Cardiac muscle cell (in vitro differentiated cells and primary cell): ENCODE measurements at regions not wholly inside any gene's neighbourhood (a gene's known extent, or its start where the extent isn't known, plus 50 kb on each side); places are given as distances from the start of the nearest gene placed in this dataset.

Experiments used
- DNase-seq, 2 donors: peaks; one replicate each; pipeline versions ENCODE4 v3.0.0 to v3.0.0-alpha.2; 2010 to 2017; ENCODE audit warnings: low read depth in 1 of 2, low spot score in 1 of 2
- H3K27ac ChIP-seq: fragments of 200-600 bp; sonication (generic); 2 replicates; pipeline ENCODE4 v1.5.1; 2016
- H3K27me3 ChIP-seq: fragments of 200-600 bp; sonication (generic); 2 replicates; pipeline ENCODE4 v1.6.0; 2016; ENCODE audit warnings: control low read depth
- H3K36me3 ChIP-seq: fragments of 200-600 bp; sonication (generic); 2 replicates; pipeline ENCODE4 v1.5.1; 2016; ENCODE audit warnings: control low read depth
- H3K4me1 ChIP-seq: fragments of 200-600 bp; sonication (generic); 2 replicates; pipeline ENCODE4 v1.8.1; 2017; ENCODE audit warnings: low read depth, mild to moderate bottlenecking, mixed run types
- H3K4me3 ChIP-seq: fragments of 200-600 bp; sonication (generic); 2 replicates; pipeline ENCODE4 v1.5.1; 2016; ENCODE audit warnings: mild to moderate bottlenecking
- H3K9me3 ChIP-seq: fragments of 200-600 bp; sonication (generic); 2 replicates; pipeline ENCODE4 v1.5.1; 2017; ENCODE audit warnings: low read depth, mild to moderate bottlenecking, control low read depth
- TF ChIP-seq, protein P1 (sequence below): IDR thresholded peaks from 2 replicates; pipeline ENCODE4 v1.5.1; 2012; ENCODE audit warnings: low read depth, mild to moderate bottlenecking, low read length

DNA sequence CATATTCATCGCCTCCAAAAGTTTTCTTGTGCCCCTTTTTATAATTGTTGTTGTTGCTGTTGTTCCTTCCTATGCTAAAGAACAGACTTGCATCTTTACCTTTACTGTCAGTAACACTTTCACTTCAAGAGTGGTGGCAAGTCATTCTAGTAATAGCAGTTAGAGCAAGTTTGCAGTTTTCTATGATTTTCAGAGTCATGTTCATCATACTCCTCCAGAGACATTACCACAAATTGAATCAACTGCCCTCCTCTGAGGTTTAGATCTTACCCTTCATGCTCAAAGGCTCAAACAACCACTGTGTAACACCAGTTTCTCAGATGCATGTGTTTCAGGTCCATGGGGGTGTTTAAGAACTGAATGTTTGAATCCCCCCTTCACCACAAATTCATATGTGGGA, 763.4 kb downstream of the LRFN5 start:
- Histone ChIP-seq H3K27me3 (no peaks in the 10 kb centered on the region), H3K36me3 (no peaks in the 10 kb centered on the region), H3K27ac (no peak overlapping the region), H3K4me3 (no peak overlapping the region), H3K4me1 (no peaks in the 10 kb centered on the region), H3K9me3 (no peaks in the 10 kb centered on the region)
- TF ChIP-seq, protein P1, sequence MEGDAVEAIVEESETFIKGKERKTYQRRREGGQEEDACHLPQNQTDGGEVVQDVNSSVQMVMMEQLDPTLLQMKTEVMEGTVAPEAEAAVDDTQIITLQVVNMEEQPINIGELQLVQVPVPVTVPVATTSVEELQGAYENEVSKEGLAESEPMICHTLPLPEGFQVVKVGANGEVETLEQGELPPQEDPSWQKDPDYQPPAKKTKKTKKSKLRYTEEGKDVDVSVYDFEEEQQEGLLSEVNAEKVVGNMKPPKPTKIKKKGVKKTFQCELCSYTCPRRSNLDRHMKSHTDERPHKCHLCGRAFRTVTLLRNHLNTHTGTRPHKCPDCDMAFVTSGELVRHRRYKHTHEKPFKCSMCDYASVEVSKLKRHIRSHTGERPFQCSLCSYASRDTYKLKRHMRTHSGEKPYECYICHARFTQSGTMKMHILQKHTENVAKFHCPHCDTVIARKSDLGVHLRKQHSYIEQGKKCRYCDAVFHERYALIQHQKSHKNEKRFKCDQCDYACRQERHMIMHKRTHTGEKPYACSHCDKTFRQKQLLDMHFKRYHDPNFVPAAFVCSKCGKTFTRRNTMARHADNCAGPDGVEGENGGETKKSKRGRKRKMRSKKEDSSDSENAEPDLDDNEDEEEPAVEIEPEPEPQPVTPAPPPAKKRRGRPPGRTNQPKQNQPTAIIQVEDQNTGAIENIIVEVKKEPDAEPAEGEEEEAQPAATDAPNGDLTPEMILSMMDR, result no peak
- DNase-seq, result no peak

DNA sequence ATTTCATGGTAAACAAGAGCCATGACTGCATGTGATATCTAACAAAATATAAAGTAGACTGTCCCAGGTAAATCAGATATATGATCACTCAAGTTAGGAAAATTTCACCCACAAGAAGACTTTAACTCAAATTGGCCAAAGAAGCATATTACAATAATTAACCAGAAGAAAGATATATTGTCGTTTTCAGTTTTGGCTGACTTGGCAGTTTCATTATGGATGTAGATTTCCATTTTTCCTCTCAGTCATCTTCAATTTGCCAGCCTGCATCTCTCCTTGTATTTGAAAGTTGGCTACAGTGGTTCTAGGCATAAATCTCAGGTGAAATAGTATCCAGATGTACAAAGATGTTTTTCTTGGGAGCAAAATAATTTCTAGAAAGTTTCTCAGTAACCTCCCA, 761.6 kb downstream of the LRFN5 start:
- TF ChIP-seq, protein P1, result no peak
- H3K27me3 ChIP-seq, result no peaks in the 10 kb centered on the region
- H3K27ac ChIP-seq, result no peak overlapping the region
- no peaks in the 10 kb centered on the region for H3K4me1 ChIP-seq
- H3K4me3 ChIP-seq, result no peak overlapping the region
- no peaks in the 10 kb centered on the region for H3K9me3 ChIP-seq
- H3K36me3 ChIP-seq, result no peaks in the 10 kb centered on the region
- no peak for DNase-seq

DNA sequence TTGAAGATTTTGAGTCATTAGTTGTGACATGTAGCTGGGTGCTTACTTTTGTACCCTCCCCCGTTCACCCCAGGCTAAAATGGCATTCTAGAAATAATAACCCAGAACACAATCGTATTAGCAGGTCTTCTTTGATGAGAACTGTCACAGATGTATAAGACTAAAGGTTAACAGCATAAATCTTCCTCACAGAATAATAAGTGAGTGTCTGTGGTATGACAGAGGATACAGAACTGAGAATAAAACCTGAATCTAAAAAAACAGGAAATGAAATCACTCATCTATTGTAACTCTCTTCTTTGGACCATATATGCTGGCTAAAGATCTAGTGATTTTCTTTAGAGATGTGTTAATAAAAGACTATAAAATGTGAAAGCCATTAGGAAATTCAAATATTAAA, 746.6 kb downstream of the LRFN5 start:
- H3K27ac ChIP-seq, result no peak overlapping the region
- H3K4me1 ChIP-seq, result no peaks in the 10 kb centered on the region
- DNase-seq, result no peak
- TF ChIP-seq, protein P1, result no peak
- no peaks in the 10 kb centered on the region for H3K36me3 ChIP-seq
- no peak overlapping the region for H3K4me3 ChIP-seq
- no peaks in the 10 kb centered on the region for H3K27me3 ChIP-seq
- H3K9me3 ChIP-seq, result no peaks in the 10 kb centered on the region

DNA sequence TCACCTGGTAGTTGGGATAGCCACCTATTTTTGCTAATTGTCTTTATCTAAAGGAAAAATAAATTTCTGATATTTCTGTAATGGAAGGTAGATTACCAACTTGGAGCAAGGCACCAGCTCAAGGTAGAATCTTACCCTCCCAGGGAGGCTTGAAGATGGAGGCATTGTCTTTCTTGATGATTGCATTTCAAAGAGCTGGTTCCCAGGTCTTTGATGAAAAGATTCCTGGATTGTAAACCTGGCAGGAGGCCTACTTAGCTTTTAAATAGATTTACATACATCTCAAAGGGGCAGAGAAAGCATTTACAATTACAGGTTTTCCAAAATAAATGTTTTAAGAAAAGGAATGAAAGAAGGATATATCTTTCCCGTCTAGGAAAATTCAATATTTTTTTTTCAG, 729.2 kb downstream of the LRFN5 start:
- H3K27ac ChIP-seq, result no peak overlapping the region
- H3K4me3 ChIP-seq, result no peak overlapping the region
- no peaks in the 10 kb centered on the region for H3K36me3 ChIP-seq
- DNase-seq, result no peak
- TF ChIP-seq, protein P1, result no peak
- H3K4me1 ChIP-seq, result no peaks in the 10 kb centered on the region
- no peaks in the 10 kb centered on the region for H3K9me3 ChIP-seq
- no peaks in the 10 kb centered on the region for H3K27me3 ChIP-seq

DNA sequence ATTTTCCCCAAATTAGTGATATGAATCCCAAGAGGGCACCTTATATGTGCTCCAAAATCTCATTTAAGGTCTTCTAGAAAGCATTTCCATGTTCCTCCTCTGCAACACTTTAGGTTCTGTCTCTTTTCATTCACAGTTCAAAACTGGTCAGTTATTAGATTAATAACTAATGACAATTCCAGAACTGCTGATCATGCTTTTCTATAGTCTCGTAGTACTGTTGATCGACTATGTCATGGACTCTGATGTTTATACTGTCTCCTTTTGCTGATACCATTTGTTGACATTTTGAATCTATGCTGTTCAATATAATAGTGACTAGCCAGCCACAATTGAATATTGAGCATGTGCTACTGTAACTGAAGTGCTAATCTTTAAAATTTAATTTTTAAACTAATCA, 728.3 kb downstream of the LRFN5 start:
- H3K27me3 ChIP-seq, result no peaks in the 10 kb centered on the region
- H3K4me1 ChIP-seq, result no peaks in the 10 kb centered on the region
- no peak overlapping the region for H3K27ac ChIP-seq
- no peak for DNase-seq
- H3K9me3 ChIP-seq, result no peaks in the 10 kb centered on the region
- TF ChIP-seq, protein P1, result no peak
- H3K36me3 ChIP-seq, result no peaks in the 10 kb centered on the region
- H3K4me3 ChIP-seq, result no peak overlapping the region

DNA sequence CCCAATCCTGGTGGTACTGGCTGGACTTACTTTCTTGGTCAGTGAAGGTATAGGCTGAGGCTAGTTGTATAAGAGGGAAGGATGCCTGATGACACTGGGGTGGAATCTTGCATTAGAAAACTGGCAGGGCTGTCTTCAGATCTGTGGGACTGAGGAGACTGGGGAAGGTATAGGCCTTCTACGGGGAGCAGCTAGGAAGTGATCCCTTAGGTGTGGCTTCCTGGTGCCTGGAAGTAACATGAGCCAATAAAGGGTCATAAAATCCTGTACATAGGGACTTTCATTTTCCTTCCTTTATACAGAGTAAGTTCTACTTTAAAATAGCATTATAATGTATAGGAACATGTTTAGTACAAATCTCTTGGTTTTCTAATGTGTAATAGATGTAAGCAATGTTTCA, 716.8 kb downstream of the LRFN5 start:
- Histone ChIP-seq H3K36me3 (no peaks in the 10 kb centered on the region), H3K9me3 (no peaks in the 10 kb centered on the region), H3K27ac (no peak overlapping the region), H3K4me1 (no peaks in the 10 kb centered on the region), H3K4me3 (no peak overlapping the region), H3K27me3 (no peaks in the 10 kb centered on the region)
- DNase-seq, result no peak
- TF ChIP-seq, protein P1, result no peak
